HFFc6 (cell line): ENCODE measurements at regions not wholly inside any gene's neighbourhood (a gene's known extent, or its start where the extent isn't known, plus 50 kb on each side); places are given as distances from the start of the nearest gene placed in this dataset.

Experiments used
- DNase-seq: peaks from one replicate; pipeline ENCODE4 v3.0.0-alpha.2; 2018
- H3K27ac Mint-ChIP-seq: 2 replicates; pipeline ENCODE4 v1.8.0; 2020; ENCODE audit warnings: mild to moderate bottlenecking, mixed read lengths
- H3K27me3 Mint-ChIP-seq: 2 replicates; pipeline ENCODE4 v1.8.0; 2021; ENCODE audit warnings: mild to moderate bottlenecking, moderate library complexity, mixed read lengths; ENCODE audit not compliant: insufficient read depth
- H3K36me3 Mint-ChIP-seq: 2 replicates; pipeline ENCODE4 v1.8.0; 2021; ENCODE audit warnings: low read depth, mixed read lengths
- H3K4me1 Mint-ChIP-seq: 2 replicates; pipeline ENCODE4 v1.8.0; 2020; ENCODE audit warnings: low read depth, mixed read lengths
- H3K4me3 Mint-ChIP-seq: 2 replicates; pipeline ENCODE4 v1.8.0; 2020; ENCODE audit warnings: mild to moderate bottlenecking, moderate library complexity, mixed read lengths
- H3K9me3 Mint-ChIP-seq: 2 replicates; pipeline ENCODE4 v1.8.0; 2020; ENCODE audit warnings: mild to moderate bottlenecking, mixed read lengths
- CTCF ChIP-seq: fragments of 200-600 bp; sonication (generic); IDR thresholded peaks from 2 replicates; pipeline ENCODE4 v1.5.0; 2021; ENCODE audit warnings: antibody characterized with exemption, mild to moderate bottlenecking

GRCh38 chr6:170176898-170177771, 113.7 kb downstream of the DLL1 start:
- peaks cover 13% of the 10 kb centered on the region for H3K27me3 Mint-ChIP-seq
- no peak overlapping the region for H3K27ac Mint-ChIP-seq
- no peaks in the 10 kb centered on the region for H3K4me1 Mint-ChIP-seq
- DNase-seq = no peak
- TF ChIP-seq CTCF = no peak
- H3K9me3 Mint-ChIP-seq = peaks cover 57% of the 10 kb centered on the region
- no peak overlapping the region; the same call in 1 of the 2 replicates for H3K4me3 Mint-ChIP-seq
- H3K36me3 Mint-ChIP-seq = peaks cover 11% of the 10 kb centered on the region

DNA sequence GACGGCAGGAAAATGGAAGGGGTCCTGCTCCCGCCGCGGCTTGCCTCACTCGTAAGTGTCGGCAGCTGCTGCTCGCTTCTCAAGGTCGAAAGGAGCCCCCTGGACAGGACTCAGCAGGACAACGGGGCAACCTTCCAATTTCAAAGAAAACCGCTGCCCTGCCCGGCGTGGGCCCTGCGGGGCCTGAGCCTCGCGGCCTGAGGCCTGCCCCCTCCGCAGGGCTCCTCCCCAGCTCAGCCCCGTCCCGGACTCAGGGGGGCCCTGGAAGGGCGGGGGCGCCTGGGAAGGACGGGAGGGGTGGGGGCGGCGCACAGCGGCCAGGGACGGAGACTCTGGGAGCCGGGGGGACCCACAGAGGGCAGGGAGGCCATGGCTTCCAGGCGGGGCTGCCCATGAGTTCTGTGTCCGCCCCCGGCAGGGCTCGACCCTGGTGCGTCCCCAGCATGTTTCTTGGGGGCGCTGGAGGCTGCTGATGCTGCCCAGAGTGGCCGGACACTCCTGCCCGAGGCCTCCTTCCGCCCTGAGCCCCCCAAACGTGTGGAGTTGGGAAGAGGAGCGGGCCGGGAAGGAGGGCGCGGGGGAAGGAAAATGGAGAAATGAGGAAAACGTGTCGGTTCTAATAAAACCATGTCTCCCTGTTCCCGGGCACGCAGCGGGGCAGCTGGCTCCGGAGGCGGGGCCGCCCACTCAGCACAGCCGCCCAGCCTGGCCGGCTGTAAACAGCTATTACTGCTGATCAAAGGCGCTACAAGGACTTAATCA, 114.6 kb downstream of the DLL1 start:
- peaks cover 50% of the 10 kb centered on the region for H3K9me3 Mint-ChIP-seq
- H3K27me3 Mint-ChIP-seq = peaks cover 13% of the 10 kb centered on the region
- no peak for TF ChIP-seq CTCF
- no peaks in the 10 kb centered on the region for H3K4me1 Mint-ChIP-seq
- H3K27ac Mint-ChIP-seq = no peak overlapping the region
- 0 out of 2 replicates have a peak, but pooled peaks cover 5% of the 10 kb centered on the region for H3K36me3 Mint-ChIP-seq
- H3K4me3 Mint-ChIP-seq = no peak overlapping the region
- DNase-seq = no peak

DNA sequence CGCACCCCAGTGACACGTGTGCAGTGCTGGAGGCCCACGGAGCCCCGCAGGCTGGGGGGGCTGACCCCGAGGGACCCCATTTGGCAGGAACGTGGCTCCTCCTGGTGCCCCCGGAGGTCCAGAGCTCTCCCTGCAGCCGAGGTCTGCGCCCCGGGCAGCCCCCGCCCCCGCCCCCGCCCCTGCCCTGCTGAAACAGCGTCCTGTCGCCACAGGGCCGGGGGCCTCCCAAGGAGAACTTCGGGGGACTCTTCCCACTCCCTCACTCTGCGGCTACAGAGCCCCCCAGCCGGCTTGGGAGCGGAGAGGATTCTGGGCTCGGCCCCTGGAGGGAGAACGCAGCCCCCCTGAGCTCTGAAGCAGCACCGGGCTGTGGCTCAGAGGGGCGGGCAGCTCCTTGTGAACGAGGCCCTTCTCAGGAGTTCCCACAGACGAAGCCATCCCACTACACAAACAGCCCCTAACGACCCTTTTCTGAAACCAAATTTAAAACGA, 115.2 kb downstream of the DLL1 start:
- DNase-seq = no peak
- Mint-ChIP-seq H3K27me3 (peaks cover 13% of the 10 kb centered on the region), H3K27ac (no peak overlapping the region), H3K9me3 (peaks cover 50% of the 10 kb centered on the region), H3K36me3 (0 out of 2 replicates have a peak, but pooled peaks cover 5% of the 10 kb centered on the region), H3K4me3 (no peak overlapping the region), H3K4me1 (no peaks in the 10 kb centered on the region)
- TF ChIP-seq CTCF = no peak

GRCh38 chr6:170174771-170175643, 115.9 kb downstream of the DLL1 start:
- DNase-seq = no peak
- H3K27ac Mint-ChIP-seq = no peak overlapping the region
- H3K4me1 Mint-ChIP-seq = no peaks in the 10 kb centered on the region
- H3K27me3 Mint-ChIP-seq = peaks cover 15% of the 10 kb centered on the region
- TF ChIP-seq CTCF = no peak
- 0 out of 2 replicates have a peak, but pooled peaks cover 5% of the 10 kb centered on the region for H3K36me3 Mint-ChIP-seq
- no peak overlapping the region for H3K4me3 Mint-ChIP-seq
- H3K9me3 Mint-ChIP-seq = peaks cover 50% of the 10 kb centered on the region
